Activated CD4-positive, alpha-beta T cell treated with anti-CD3 and anti-CD28 coated beads, Interleukin-2, amount 10 ng/mL, durations not matched to agents 24 days and 14 days (primary cell): ENCODE measurements at regions not wholly inside any gene's neighbourhood (a gene's known extent, or its start where the extent isn't known, plus 50 kb on each side); places are given as distances from the start of the nearest gene placed in this dataset.

Experiments
- DNase-seq: peaks from one replicate; pipeline ENCODE4 v3.0.0; 2022
- H3K27ac Mint-ChIP-seq: one replicate; pipeline ENCODE4 v1.8.0; 2022; ENCODE audit warnings: mild to moderate bottlenecking, mixed read lengths
- H3K27me3 Mint-ChIP-seq: one replicate; pipeline ENCODE4 v1.8.0; 2022; ENCODE audit warnings: mixed read lengths
- H3K36me3 Mint-ChIP-seq: one replicate; pipeline ENCODE4 v1.8.0; 2022; ENCODE audit warnings: low read depth, mild to moderate bottlenecking, mixed read lengths
- H3K4me1 Mint-ChIP-seq: one replicate; pipeline ENCODE4 v1.8.0; 2021; ENCODE audit warnings: mixed read lengths
- H3K4me3 Mint-ChIP-seq: one replicate; pipeline ENCODE4 v1.8.0; 2022; ENCODE audit warnings: mild to moderate bottlenecking, moderate library complexity, mixed read lengths
- H3K9me3 Mint-ChIP-seq: one replicate; pipeline ENCODE4 v1.8.0; 2021; ENCODE audit warnings: mixed read lengths
- intact Hi-C: fragments of 100-400 bp; cut with micrococcal nuclease; formaldehyde crosslinking; loops from one replicate; pipeline ENCODE4 v1.15.1; 2023

DNA sequence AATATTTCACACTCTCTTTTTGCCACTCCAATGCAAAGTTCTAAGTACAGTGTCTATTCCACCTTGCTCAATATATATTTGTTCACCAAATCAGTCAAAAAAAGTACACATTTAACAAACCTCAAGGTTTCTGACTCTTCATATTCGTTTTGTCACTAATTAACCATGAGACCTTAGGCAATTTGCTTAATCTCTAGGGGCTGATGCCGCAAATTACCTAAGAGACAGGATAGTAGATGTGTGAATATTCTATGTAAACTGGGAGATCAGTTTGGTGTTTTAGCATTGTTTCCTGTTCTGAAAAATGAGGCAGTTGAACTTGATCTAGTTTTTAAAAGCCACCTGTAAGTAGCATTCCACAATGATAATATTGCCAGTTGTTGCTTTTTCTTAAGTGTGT lies 182.5 kb upstream of the KCNH8 start:
- Mint-ChIP-seq H3K4me3 (no peak overlapping the region), H3K36me3 (no peaks in the 10 kb centered on the region), H3K27me3 (peaks cover 2% of the 10 kb centered on the region), H3K4me1 (no peaks in the 10 kb centered on the region), H3K27ac (no peak overlapping the region), H3K9me3 (peaks cover 15% of the 10 kb centered on the region)
- intact Hi-C loops: no loop called here
- no peak for DNase-seq

DNA sequence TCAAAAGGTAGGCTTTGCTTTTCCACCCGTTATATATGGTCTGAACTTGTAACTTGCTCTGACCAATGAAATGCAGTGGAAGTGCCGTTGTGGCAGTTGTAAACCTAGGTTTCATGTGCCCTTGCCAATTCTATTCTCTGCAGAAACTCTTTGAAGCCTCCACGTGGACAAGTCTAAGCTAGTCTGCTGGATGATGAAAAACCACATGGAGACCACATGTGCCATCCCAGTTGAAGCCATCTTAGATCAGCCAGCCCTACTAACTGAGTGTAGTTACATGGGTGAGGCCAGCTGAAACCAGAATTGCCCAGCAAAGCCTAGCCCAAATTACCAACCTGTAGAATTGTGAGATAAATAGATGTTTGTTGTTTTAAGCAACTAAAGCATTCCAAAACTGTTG lies 183.7 kb upstream of the KCNH8 start:
- Mint-ChIP-seq H3K9me3 (peaks cover 15% of the 10 kb centered on the region), H3K27me3 (peaks cover 1% of the 10 kb centered on the region), H3K4me1 (no peaks in the 10 kb centered on the region), H3K27ac (no peak overlapping the region), H3K4me3 (no peak overlapping the region), H3K36me3 (no peaks in the 10 kb centered on the region)
- intact Hi-C loops: no loop called here
- no peak for DNase-seq

DNA sequence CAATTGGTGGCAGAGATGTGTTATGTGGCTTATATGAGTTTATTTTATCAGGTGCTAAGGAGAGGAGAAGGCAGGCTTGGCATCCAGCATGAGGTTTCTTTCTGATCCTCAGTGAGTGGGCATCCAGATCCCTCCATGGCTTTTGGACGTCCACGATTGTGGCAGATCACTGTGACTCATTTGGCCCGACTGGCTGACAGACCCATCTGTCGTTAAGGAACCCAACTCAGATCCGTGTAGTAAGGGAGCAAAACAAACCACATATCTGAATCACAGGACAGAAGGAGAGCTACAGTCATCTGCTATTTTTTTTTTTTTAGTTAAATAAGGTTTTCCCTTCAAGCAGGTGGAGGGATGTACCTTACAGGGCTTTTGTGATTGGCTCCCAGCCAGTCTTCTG lies 197.0 kb upstream of the KCNH8 start:
- H3K9me3 Mint-ChIP-seq: peaks cover 7% of the 10 kb centered on the region
- H3K36me3 Mint-ChIP-seq: no peaks in the 10 kb centered on the region
- DNase-seq: no peak
- H3K27me3 Mint-ChIP-seq: peaks cover 10% of the 10 kb centered on the region
- intact Hi-C loops: no loop called here
- no peak overlapping the region for H3K27ac Mint-ChIP-seq
- H3K4me3 Mint-ChIP-seq: no peak overlapping the region
- H3K4me1 Mint-ChIP-seq: no peaks in the 10 kb centered on the region

DNA sequence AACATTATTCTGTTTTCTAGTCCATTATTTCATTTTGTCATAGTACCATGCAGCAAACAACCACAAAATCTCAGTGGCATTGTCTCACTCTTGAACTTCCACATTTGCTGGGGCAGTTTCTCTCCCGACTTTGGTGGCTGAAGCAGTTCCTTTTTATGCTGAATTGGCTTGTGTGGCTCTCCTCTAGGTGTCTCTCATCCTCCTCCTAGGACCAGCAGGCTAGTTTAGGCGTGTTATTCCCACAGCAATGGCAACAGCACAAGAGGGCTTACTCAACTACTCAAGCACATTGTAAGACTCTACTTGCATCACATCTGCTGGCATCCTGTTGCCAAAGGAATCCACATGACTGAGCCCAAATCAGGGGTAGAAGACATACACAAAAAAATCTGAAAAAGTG lies 201.8 kb upstream of the KCNH8 start:
- no peaks in the 10 kb centered on the region for H3K4me1 Mint-ChIP-seq
- intact Hi-C loops: no loop called here
- no peaks in the 10 kb centered on the region for H3K36me3 Mint-ChIP-seq
- peaks cover 7% of the 10 kb centered on the region for H3K27me3 Mint-ChIP-seq
- no peak overlapping the region for H3K4me3 Mint-ChIP-seq
- no peak for DNase-seq
- peaks cover 7% of the 10 kb centered on the region for H3K9me3 Mint-ChIP-seq
- H3K27ac Mint-ChIP-seq: no peak overlapping the region

DNA sequence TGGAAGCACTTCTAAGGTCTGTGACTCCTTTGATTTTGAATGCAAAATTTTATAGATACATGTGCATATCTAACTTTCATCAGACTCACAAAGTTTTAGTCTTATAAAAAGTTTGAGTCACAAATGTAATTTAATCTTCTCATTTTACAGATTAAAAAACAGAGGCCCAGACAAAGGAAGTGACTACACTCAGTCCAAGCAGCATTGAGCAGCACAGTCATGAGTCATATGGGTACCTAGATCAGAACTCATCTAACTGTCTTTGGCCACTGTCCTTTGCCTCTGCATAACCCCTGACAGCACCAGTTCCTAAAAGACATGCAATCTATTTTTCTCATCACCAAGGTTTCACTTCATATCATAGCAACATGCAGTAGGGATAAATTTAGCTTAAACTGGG lies 210.7 kb upstream of the KCNH8 start:
- intact Hi-C loops: no loop called here
- Mint-ChIP-seq H3K27ac (no peak overlapping the region), H3K27me3 (no peaks in the 10 kb centered on the region), H3K9me3 (no peaks in the 10 kb centered on the region), H3K4me1 (no peaks in the 10 kb centered on the region), H3K4me3 (no peak overlapping the region), H3K36me3 (no peaks in the 10 kb centered on the region)
- no peak for DNase-seq

DNA sequence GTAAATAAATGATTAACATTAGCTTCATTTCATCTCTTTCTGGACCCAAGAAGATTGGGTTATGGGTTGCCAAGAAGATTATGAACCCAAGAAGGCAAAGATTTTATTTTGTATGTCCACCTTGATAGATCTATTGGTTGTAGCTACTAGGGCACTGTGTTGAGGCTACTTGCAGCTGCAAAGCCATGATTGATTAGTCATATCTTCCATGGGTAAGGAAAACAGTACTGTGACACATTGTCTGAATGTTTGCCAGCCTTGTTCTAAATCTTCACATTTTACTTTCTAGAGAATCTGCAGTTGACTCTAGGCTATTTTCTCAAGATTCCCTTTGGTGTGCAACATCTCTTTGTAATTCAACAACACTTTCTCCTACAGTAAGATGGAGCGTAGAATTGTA lies 229.2 kb upstream of the KCNH8 start:
- H3K27me3 Mint-ChIP-seq: peaks cover 2% of the 10 kb centered on the region
- intact Hi-C loops: no loop called here
- H3K4me1 Mint-ChIP-seq: no peaks in the 10 kb centered on the region
- no peak overlapping the region for H3K27ac Mint-ChIP-seq
- no peak overlapping the region for H3K4me3 Mint-ChIP-seq
- H3K36me3 Mint-ChIP-seq: no peaks in the 10 kb centered on the region
- no peak for DNase-seq
- no peaks in the 10 kb centered on the region for H3K9me3 Mint-ChIP-seq

DNA sequence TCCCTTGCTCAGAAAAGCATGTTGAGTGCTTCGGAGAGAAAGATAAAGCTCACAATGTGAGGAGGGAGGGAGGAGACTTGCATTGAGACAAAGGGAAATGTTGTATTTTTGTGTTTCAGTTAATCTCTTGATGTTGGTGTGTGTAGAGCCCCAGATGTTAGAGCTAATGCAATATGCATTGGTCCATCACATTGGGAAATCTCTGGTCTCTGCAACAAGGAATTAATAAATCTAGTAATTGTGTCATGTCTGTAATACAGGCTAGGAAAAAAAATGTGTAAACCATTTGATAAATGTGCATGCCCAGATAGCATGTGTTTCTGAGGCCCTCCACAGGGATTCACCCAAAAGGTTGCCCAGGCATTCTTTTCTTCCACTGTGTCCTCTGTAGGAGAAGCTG lies 230.4 kb upstream of the KCNH8 start:
- intact Hi-C loops: no loop called here
- Mint-ChIP-seq H3K36me3 (no peaks in the 10 kb centered on the region), H3K4me1 (no peaks in the 10 kb centered on the region), H3K27ac (no peak overlapping the region), H3K9me3 (no peaks in the 10 kb centered on the region), H3K27me3 (peaks cover 2% of the 10 kb centered on the region), H3K4me3 (no peak overlapping the region)
- DNase-seq: no peak

DNA sequence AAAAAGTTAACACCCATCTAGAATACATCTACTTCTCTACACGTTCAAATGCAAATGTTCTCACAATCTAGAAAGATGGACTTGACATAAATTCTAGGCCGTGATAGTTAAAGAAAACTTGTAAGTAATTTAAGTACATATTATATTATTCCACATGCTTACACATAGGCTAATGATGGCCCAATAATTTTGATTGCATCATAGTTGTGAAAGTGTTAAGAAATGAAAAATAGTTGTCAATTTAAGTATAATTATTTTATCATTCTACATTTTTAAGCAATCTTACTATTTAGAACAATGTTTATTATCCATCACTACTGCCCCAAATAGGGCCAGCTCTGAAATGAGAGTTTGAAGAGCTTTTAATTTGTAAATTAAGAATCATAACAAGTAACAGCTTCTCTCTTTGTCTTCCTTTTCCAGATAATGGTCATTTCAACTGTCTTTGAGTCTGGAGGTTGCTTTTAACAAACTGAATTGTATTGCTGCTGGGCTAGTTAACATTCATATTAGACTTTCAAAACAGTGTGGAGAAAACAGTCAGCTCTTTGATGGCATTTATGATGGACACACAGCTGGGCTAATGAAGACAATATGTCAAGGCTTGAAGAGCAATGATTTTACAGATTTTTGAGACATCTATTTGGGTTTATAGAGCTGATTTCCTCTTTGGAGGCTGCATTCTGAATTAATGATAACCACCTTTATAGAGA lies 246.1 kb upstream of the KCNH8 start:
- DNase-seq: no peak
- no peaks in the 10 kb centered on the region for H3K4me1 Mint-ChIP-seq
- no peaks in the 10 kb centered on the region for H3K27me3 Mint-ChIP-seq

DNA sequence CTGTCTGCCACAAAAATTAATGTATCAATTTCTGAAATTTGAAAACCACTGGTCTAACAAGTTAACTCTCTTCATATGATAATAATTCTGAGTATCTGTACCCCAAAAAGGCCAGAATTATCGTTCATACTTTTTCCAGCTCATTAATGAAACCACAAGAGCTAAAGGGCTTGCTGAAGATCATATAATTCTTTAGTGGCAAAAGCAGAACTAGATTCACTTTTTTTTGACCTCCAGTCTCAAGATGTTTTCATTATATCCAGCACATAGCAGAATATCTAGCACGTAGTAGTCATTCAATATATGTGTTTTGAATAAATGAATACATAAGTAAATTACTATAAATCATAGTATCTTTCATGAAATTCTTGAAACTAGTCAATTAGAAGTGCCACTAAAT lies 246.7 kb upstream of the KCNH8 start:
- H3K9me3 Mint-ChIP-seq: no peaks in the 10 kb centered on the region
- no peak overlapping the region for H3K27ac Mint-ChIP-seq
- H3K36me3 Mint-ChIP-seq: no peaks in the 10 kb centered on the region

More for the DNA sequence above, 246.1 kb upstream of the KCNH8 start:
- Mint-ChIP-seq H3K36me3 (no peaks in the 10 kb centered on the region), H3K27ac (no peak overlapping the region), H3K4me3 (no peak overlapping the region), H3K9me3 (no peaks in the 10 kb centered on the region)
- intact Hi-C loops: no loop called here

DNA sequence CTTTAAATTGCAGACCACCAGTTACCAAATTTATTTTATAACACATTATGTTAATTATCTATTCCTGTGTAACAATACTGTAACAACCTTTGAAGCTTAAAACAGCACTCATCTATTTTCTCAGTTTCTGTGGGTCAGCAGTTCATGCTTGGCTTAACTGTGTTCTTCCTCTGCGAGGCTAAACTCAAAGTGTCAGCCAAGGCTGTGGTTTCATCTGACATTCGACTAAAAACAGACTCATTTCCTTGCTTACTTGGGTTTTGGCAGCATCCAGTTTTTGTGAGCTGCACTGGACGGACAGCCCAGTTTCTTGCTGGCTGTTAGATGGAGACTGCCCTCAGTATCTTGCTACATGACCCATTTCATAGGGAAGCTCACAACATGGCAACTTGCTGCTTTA lies 247.3 kb upstream of the KCNH8 start:
- H3K36me3 Mint-ChIP-seq: no peaks in the 10 kb centered on the region
- H3K27me3 Mint-ChIP-seq: peaks cover 2% of the 10 kb centered on the region
- no peak for DNase-seq
- H3K27ac Mint-ChIP-seq: no peak overlapping the region
- no peaks in the 10 kb centered on the region for H3K4me1 Mint-ChIP-seq
- H3K4me3 Mint-ChIP-seq: no peak overlapping the region
- intact Hi-C loops: no loop called here
- H3K9me3 Mint-ChIP-seq: no peaks in the 10 kb centered on the region

More for the DNA sequence above, 246.7 kb upstream of the KCNH8 start:
- DNase-seq: no peak
- Mint-ChIP-seq H3K4me3 (no peak overlapping the region), H3K27me3 (no peaks in the 10 kb centered on the region), H3K4me1 (no peaks in the 10 kb centered on the region)
- intact Hi-C loops: no loop called here

DNA sequence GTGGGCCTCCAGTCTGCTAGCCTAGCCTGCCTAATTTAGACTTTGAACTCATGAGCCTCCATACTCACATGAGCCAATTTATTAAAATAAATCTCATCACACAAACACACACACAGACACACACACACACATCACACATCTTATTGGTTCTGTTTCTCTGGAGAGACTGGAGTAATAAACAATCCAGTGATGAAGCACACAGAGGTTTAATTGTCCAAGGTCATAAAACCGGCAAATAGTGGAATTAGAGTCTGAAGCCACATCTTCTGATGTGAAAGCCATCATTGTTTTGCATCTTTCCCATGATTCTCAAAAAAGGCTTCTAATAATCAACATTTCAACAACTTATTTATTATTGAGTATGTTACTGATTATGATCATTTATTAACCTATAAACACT lies 249.4 kb upstream of the KCNH8 start:
- DNase-seq: no peak
- Mint-ChIP-seq H3K9me3 (no peaks in the 10 kb centered on the region), H3K27ac (no peak overlapping the region), H3K4me3 (no peak overlapping the region), H3K36me3 (no peaks in the 10 kb centered on the region), H3K27me3 (peaks cover 2% of the 10 kb centered on the region), H3K4me1 (no peaks in the 10 kb centered on the region)
- intact Hi-C loops: no loop called here

DNA sequence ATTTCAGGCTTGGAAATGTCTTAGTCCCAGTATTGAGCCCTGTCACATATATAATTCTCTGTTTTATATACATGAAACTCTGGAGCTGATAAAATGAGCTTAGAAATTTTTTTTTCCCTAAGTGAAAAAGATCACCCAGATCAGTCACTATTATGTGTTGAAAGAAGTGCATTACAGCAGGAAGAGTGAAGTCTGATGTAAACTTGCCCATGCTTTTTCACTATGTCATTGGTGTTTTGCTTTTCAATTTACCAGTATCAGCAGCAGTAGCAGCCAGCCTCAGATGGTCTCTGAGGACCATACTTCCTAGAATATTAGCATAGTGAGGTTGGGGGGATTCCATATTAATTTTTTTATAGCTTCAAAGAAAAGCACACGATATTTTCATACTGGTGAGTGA lies 255.6 kb upstream of the KCNH8 start:
- no peak overlapping the region for H3K27ac Mint-ChIP-seq
- no peak overlapping the region for H3K4me3 Mint-ChIP-seq
- intact Hi-C loops: no loop called here
- no peaks in the 10 kb centered on the region for H3K9me3 Mint-ChIP-seq
- H3K27me3 Mint-ChIP-seq: peaks cover 2% of the 10 kb centered on the region
- H3K4me1 Mint-ChIP-seq: peaks cover 6% of the 10 kb centered on the region
- H3K36me3 Mint-ChIP-seq: no peaks in the 10 kb centered on the region
- DNase-seq: no peak

DNA sequence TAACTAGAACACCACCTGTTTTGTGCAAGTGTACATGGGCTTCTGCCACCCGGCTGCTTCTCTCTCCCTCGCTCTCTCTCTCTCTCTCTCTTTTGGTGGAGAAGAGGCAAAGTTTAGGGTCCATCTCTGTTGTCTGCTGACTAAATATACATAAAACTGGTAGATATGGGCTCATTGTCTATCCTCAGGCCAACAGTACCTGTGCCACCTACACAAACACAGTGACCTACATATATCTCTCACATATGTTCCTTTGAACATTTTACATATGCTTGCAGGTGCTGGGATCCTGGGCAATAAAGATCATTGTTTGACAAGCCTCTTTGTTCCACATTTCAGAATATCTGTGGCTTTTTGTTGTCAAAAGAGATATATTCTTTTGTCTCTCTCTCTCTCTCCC lies 256.3 kb upstream of the KCNH8 start:
- Mint-ChIP-seq H3K4me3 (no peak overlapping the region), H3K36me3 (no peaks in the 10 kb centered on the region), H3K27me3 (peaks cover 6% of the 10 kb centered on the region), H3K4me1 (peaks cover 6% of the 10 kb centered on the region), H3K27ac (no peak overlapping the region), H3K9me3 (no peaks in the 10 kb centered on the region)
- intact Hi-C loops: no loop called here
- DNase-seq: no peak

DNA sequence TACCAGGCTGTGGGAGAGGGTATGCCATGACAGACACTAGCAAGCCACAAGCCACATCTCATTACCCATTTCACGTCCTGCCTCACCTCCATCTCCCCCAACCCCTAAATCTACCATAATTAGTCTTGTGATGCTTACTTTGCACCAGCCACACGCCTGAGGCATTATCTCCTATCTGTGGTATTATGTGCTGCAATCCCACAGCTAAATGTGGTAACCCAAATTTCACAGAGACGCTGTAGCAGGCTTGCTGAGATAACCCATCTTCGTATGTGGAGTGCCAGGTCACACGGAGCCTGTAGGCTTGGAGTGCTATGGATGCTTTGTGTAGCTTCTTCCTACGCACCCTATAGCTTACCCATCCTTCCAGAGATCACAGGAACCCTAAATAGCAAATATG lies 256.7 kb upstream of the KCNH8 start:
- no peak overlapping the region for H3K4me3 Mint-ChIP-seq
- peaks cover 6% of the 10 kb centered on the region for H3K27me3 Mint-ChIP-seq
- H3K9me3 Mint-ChIP-seq: no peaks in the 10 kb centered on the region
- DNase-seq: peak; percentile 61
- H3K27ac Mint-ChIP-seq: no peak overlapping the region
- intact Hi-C loops: no loop called here
- H3K36me3 Mint-ChIP-seq: no peaks in the 10 kb centered on the region
- peaks cover 6% of the 10 kb centered on the region for H3K4me1 Mint-ChIP-seq

DNA sequence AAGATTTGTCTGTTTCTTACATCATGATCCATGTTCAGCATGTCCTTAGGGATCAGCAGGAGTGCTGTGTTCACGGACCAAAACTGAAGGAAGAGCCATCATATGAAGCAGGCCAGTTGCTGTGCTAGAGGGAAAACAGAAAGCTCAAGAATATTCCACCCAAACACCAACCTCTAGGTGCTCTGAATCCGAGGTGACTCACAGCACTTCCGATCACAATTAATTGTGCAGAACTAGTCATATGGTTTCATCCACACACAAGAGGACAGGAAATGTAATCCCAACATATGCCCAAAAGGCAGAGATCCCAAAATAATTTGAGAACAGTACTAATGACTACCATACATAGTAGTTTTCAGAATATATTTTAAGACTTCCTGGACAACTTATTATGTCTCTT lies 257.9 kb upstream of the KCNH8 start:
- Mint-ChIP-seq H3K27me3 (peaks cover 4% of the 10 kb centered on the region), H3K4me3 (no peak overlapping the region)

More for the DNA sequence above, 257.9 kb upstream of the KCNH8 start:
- intact Hi-C loops: no loop called here
- no peaks in the 10 kb centered on the region for H3K36me3 Mint-ChIP-seq
- no peak for DNase-seq
- no peaks in the 10 kb centered on the region for H3K9me3 Mint-ChIP-seq
- H3K27ac Mint-ChIP-seq: no peak overlapping the region
- H3K4me1 Mint-ChIP-seq: peaks cover 6% of the 10 kb centered on the region
